Fibroblast of skin of back (primary cell): ENCODE measurements at regions not wholly inside any gene's neighbourhood (a gene's known extent, or its start where the extent isn't known, plus 50 kb on each side); places are given as distances from the start of the nearest gene placed in this dataset.

Source experiments
- DNase-seq: peaks from one replicate; pipeline ENCODE4 v3.0.0-alpha.2; 2013

DNA sequence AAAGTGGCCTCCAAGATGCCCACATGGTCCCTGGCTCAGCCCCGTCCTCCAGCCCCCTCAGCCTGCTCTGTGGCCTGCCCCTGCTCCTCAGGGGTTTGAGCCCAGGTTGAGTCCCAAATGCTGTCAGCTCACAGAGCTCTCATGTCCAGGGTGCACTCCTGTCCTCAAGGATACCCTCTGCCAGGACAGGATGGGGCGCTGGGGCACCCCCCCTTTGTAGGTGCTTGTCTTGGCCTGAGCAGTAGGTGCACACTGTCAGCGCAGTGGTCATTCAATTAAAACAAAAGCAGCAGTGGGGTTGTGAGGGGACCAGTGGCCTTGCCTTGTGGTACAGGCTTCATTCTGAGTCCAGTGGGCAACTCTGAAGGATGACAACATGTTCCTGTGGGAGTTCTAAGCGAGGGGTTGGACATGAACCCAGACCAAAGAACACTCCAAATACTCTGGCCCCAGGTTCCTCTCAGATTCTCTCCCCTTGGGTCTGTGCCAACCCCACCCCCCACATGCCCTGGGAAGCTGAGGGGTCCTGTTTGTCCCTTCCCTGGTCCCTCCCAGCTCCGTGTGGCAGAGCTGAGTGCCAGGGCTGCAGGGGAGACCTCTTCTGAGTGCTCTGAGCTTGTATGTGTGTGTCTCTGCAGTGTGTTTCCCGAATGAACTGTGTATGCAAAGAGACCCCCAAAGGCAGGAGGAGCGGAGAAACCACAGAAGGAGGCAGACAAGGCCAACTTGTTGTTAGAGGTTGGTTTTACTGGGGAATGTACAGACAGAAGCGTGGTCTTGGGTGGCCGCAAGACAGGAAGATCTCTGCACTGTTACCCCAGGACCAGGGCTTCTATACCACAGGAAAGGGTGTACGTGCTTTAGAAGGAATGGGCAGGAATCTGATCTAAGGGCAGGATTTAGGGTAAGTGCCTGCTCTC is 155.6 kb upstream of the HS6ST1 start:
- no peak for DNase-seq

DNA sequence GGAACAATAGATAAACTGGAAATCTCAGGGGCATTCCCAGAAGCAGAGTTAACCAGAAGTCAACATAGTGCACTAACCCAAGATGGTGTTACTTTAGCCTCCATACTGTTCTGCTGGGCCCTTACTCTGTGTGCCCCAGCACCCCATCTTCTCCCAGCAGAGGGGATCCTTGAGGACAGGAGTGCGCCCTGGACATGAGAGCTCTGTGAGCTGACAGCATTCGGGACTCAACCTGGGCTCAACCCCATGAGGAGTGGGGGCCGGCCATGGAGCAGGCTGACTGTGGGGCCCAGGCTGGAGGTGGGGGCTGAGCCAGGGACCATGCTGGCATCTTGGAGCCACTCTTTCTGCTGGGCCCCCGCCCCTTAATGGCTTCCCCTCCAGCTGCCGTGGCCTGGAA is 156.3 kb upstream of the HS6ST1 start:
- no peak for DNase-seq

DNA sequence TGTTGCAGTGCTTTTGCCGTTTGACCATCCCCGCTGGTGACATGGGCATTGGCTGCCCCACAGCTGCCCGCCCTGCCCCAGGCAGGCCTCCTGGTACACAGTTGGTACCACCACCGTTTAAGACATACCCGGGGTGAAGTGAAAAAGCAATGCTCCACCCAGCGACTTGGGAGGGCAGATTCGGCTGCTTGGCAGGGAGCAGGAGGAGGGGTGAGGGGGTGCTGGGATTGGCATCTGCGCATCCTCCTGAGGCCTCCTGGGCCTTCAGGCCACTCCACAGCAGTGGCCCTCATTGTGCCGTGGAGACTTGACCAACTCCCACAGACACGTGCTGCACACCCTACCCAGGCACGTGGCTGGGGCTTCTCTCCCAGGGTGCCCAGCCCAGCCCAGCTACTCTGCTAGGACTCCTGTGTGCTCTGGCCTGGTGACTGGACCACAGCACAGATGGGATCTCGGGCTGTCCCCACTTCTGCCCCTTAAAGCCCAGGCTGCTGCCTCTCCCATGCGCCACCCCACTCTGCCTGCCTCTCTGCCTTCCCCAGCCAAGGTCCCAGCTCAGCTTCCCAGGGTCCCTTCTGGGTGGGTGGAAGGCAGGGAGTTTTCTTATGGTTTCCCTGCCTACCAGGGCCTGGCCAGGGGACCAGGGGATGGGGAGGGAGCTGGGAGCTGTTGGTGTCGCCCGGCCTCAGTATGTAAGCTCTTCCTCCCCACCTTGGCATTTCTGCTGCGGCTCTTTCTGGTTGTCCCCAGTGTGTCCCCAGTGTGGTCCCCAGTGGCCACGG is 157.0 kb upstream of the HS6ST1 start:
- no peak for DNase-seq

DNA sequence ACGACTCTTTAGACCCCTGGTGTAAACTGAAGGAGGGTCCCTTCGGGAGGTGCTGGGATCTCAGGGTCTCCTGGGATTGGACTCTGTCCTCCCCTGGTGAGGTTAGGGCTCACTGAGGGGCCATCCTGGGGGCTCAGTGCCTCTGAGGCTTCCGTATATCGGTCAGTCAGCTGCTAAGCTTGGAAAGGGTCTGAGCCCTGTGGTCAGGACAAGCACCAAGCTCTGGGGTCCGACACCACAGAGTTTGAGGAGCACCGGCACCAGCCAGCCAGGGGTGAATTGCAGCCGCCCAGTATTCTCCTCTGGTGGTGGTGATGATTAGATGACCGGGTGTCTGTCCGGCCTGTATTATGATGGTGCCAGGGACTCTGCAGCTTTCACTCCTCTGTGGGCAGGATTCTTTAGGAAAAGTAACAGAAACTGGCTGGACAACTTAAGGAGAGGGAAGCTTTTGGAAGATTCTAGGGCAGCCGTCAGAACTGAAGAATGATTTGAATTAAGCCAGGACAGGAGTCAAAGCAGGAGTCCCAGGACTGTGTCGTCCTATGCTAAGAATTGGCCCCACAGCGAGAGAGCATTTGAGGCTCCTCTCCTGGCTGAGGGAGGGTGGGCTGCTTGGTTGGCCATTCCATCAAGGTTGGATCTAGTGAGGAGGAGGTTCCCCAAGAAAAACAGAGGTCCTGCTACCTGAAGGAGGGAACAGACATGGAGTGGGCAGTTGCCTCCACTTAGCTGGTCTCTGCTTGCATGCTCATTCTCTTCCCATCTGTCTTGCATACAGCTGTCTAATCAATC is 158.6 kb upstream of the HS6ST1 start:
- no peak for DNase-seq

DNA sequence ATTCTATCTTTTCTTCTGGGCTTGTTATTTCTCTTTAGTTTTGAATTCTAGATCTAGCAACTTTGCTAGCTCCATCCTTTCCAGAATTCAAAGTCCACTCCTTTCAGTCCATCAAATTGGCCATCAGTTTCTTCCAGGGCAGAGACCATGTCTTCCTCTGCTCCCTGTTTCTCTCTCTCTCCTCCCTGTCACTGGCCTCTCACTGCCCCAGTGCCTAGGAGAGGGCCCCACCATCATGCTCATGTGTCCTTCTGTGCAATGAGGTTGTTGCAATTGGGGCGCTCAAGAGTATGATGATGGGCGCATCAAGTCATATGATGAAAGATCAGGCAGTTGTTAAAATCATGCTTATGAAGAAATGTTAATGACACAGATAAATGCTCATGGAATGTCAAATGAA is 159.2 kb upstream of the HS6ST1 start:
- no peak for DNase-seq

DNA sequence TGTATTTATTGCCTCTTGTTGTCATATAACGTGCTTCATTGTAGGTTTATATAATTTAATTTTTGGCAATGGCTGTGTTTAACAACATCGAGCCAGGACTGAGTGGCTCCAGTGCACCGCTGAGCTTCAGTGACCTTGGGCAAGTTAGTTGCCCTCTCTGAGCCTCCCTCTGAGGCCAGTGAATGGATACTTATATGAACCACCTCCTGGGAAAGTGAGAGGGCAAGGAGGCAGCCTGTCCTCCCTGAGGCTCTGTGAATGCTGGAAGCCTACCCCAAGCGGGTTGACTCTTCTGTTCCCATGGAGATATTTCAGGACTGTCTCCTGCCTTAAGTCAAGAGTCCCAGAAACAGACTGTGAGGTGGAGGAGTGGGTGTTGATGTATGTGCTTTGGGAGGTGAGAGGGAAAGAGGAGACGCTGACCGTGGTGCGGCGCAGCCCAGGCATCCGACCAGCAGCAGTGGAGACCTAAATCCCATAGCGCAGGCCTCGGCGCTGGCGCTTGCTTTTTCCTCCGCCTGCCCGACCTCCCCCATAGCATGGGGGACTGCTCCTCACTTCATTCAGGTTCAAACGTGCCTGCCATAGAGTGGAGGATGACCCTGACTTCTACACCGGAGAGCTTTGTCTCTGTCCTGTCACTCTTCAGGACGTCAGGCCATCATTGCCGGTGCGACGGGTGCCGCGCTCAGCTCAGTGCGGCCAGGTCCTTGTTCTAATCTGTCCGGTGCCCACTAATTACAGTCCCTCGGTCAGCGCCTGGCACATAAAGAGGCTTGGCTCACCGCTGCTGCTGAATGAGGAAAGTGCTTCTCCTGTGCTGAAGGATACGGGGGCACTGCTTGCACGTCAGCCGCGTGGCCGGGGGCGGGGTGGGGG is 167.3 kb upstream of the HS6ST1 start:
- no peak for DNase-seq

DNA sequence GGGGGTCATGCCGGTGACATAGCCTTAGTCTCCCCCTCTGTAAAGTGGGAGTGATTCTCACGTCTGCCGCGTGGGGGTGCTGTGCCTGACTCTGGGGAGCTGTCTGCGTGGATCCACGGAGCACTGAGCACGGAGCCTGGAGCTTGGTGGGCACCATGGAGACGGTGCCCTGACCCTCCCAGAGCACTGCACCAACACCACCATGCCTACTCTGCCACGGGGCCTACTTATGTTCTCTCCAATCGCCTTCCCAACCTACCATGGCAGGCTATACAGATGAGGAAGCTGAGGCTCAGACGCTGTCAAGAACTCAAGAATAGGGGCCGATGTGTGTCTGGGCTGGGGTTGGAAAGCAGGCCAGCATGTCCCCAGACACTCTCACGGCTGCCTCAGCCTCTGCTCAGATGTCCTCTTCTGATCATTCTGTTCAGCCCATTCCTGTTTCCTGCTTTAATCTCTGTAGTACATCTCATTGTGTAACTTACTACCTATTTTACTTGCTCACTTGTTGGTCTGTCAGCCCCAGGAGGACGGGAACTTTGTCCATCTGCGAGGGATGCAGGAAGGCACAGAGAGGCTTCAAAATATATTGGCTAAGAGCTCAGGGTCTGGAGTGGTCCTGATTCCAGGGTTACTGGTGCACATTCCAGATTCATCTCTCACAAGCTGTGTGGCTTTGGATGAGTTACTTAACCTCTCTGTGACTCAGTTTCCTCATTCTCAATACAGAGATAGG is 168.1 kb upstream of the HS6ST1 start:
- DNase-seq: no peak

DNA sequence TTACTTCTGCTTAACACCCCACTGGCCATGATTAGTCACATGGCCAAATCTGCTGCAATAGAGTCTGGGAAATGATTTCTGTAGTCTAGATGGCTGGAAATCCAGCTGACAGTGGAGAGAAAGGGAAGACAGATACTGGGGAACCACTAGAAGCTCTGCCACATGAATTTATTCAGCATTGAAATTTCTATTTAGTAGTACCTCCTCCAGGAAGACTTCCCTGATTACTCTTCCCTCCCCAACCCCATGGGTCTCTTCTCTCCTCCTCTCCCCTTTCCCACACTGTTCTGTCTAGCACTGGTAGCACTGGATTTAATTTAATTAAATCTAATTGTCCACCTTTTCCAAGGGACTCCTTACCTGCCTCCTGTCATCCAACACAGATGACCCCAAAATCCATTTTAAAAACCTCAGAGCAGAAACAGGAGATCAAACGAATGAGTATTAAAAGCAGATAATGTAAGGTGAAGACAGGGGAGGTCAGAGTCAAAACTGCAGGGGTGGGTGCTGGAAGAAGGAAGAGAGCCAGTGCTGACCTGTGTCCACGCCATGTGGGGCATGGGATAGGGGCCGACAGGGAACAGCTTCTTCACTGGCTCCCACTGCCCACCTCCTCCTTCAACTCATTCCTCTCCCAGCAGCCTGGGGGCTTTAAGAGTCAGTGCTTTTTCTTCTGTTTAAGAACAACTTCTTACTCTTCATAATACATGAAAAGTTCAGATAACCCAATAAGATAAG is 169.2 kb upstream of the HS6ST1 start:
- DNase-seq: no peak

DNA sequence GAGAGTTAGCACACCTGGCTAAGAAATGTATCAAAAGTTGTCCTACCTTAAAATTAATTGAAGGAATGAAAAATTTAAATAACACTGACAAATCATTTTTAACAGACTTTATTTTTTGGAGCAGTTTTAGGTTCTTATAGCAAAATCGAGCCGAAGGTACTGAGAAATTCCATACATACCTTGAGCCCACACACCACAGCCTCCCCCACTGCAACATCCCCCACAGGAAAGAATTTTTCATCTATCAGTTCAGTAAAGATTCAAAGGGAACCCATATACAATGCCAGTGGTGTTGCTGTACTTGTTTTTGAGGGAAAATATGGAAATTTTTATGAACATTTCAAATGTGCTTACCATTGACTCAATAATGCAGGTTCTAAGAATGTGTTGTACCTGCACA is 169.8 kb upstream of the HS6ST1 start:
- DNase-seq: no peak

DNA sequence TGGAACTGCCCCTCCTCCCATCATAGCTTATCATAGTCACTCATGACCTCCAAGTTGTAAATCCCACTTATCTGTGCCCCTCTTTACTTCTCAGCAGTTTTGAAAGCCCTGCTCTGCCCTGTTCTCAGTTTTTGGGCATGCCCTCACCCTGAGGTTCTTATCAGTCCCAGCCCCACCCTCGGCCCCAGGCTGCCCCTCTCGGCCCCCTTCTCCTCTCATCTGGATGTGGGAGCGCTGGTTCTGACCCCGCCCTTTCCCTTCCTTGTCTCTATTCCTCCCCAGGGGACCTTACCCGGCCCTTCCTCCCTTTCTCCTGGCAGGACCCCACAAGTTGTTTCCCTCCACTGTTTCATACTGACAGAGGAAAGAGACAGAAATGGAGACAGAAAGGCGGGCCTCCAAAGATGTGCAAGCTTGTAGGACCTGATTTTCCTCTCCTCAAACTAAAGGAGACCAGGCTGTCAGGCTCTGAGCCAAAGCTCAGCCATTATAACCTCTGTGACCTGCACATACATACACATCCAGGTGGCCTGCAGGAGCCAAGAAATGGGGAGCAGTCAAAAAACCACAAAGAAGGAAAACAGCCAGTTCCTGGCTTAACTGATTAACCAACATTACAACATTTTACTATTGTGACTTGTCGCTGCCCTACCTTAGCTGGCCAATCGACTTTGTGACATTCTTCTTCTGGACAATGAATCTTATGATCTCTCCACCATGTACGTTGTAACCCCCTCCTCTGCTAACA is 171.0 kb upstream of the HS6ST1 start:
- DNase-seq: no peak

DNA sequence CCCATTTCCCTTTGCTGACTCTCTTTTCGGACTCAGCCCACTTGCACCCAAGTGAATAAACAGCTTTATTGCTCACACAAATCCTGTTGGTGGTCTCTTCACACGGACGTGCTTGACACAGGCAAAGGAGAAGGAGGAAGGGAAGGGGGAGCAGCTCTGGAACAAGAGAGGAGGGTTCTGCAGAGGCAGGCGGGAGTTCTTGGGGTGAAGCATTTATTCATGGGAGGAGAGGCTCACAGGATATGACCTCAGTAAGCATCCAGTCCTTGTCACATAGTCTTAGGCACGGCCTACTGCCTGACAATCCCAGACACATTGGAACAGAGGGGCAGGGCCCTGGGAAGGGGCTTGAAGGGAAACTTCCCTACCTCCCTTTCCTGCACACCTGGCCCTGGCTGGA is 171.7 kb upstream of the HS6ST1 start:
- DNase-seq: no peak

DNA sequence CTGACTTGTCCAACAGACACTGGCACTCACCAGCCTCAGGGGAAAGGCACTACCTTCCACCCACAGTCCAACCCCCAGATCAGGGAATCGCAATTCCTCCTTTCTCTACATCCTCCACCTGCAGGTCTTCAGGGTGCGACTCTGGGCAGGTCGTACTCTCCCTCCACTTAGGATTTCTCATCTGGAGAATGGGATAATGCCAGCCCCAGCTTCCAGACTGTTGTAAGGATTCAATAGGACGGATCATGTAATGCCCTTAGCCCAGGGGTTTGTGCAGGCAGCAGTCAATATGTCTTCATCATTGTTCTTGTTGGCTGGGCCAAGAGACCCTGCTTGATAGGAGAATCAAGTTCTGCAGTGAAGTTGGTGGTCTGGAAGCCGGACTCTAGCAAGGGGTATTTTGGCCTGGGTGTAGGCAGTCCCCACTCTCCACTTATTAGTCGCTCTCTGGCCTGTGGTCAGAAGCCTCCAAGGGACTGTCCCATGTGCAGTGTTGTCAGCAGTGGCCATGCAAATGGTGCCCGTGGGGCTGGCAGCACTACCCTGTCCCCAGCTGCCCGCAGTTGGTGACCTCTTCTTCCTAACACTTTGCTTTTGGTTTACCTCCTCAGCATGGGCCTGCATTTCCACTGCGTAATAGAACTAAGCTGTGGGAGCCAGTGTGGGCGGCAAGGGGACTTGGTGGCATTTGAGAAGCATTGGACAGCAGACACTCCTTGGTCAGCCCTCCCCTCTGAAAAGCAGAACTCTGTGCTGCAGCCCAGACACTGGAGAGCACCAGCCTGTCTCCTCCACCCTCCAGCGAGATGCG is 172.4 kb upstream of the HS6ST1 start:
- no peak for DNase-seq

DNA sequence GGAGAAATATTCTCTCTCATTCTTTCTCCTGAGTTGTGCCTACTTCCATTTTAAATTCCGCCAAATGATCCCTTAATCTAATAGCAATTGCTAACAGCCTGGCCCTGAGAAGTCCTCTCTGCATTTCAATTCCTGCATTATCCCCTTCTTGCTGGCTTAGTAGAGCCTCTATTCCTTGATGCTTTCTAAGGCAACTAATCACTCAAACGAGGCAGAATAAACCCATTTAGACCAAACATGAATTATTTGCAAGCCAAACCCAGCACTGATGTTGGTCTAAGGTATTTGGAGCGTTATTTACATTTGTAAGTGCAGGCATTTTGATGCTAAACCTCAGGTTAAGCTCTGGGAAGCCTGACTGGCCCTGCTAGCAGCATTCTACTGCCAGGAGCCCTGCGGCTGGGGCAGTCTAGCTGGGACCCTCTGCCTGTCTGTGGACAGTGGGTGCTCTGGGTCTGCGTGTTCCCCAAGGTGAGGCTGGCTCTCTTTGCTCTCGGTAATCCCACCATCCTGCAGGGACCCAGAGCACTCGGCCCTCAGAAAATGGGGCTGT is 173.1 kb upstream of the HS6ST1 start:
- no peak for DNase-seq

DNA sequence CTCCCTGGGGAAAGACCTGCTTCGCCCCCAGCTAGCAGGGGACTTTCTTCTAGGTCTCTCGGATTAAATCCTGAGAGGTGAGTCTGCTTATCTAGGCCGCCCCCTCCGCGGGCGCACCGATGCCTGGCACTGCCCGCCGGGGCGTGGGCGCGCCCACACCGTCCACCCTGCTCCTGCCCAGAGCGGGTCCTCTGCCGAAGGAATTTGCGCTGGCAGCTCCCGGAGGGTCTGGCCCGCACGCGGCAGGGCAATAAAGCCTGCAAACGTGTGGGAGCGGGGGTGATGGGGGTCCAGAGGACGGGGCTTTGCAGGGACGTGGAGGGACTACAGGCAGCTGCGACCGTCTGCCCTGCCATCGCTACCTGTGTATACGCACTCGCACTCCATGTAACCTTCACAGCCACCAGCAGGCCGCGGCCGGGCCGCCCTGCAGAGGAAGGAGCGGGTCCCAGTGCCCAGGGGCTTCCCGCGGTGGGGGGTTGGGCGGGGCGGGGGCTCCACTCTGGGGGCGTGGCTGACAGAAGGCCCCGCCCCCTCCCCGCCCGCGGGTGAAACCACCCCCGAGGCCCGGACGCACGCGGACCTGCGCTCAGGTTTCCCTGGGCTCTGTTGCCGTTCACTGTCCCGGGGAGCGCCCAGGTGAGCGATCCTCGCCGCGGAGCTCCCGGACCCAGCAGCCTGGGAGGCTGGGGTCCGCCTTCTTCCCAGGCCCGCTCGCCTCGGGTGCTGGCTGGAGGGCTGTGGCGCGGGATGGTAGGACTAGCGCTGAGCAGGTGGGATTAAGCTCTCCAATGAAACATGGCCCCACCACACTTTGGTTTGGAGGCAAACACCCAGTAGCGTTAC is 174.5 kb upstream of the HS6ST1 start:
- DNase-seq: no peak

DNA sequence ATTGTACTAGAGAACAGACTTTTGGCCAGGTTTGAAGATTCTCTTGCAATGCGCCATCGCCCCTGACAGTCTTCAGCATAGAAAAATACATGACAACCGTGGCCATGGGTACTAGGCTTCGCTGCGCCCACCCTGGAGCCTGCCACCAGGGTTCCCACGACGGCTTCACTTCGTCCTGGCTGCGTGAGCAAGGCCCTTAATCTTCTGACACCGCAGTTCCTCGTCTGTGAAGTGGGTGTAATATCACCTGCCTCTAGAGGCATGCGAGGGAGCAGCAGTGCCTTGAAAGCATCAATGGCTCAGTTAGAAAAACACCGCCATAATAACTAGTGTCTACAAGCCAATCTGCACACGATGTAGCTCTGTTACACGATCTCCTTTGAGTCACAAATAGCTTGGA is 175.2 kb upstream of the HS6ST1 start:
- DNase-seq: no peak

DNA sequence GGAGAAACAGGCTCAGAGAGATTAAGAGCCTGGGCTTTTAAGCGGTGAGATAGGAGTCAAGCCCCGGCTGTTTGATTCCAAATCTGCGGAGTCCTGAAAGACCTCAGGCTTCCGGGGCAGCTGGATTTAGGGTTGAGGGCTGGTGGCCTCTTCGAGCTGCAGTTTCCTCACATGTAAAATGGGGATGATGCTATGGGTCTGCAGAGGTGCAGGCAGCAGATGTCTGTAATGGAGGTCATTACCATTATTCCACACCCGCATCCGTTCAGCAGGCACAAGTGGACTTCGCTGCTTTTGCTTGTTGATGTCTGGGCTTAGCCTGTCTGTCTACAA is 175.6 kb upstream of the HS6ST1 start:
- no peak for DNase-seq

DNA sequence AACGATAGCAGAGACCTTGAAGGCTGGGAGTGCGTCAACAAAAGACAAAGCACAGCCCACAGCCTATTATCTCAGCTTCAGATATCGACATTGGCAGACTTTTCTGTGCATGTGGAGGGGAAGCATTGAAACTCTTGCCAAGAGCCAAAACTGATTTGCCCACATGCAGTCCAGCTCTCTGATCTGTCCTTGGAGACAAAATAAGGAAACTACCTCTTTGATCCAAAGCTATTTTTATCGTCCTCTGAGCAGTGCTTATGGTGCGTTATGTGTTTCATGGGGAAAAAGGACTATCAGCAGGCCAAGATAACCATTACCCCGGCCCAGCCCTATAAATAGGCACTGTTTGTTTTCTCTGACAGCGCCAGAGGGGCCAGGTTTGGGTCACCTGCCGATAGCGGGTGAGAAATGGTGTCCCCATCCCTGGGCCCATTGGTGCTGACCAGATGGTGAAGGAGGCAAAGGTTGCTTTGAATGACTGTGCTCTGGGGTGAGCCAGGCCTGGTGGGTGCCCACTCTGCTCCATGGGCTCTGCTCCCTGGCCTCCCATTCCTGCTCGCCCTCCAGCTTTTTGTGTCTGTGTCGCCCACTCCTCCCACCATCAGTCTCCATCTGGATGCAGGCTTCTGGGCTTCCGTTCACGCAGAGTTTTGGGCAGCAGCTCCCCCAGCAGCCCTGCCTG is 176.1 kb upstream of the HS6ST1 start:
- DNase-seq: no peak
